Myocyte (in vitro differentiated cells): ENCODE measurements at regions not wholly inside any gene's neighbourhood (a gene's known extent, or its start where the extent isn't known, plus 50 kb on each side); places are given as distances from the start of the nearest gene placed in this dataset.

Source experiments
- DNase-seq: peaks from one replicate; pipeline ENCODE4 v3.0.0-alpha.2; 2012; ENCODE audit warnings: low read depth

- DNase-seq = no peak
These were observed 140.7 kb upstream of the PWP1 start for GRCh38 chr12:107544937-107545336.

GRCh38 chr12:107545737-107546353 lies 139.8 kb upstream of the PWP1 start:
- no peak for DNase-seq

- no peak for DNase-seq
These were observed 138.2 kb upstream of the PWP1 start for GRCh38 chr12:107547389-107547788.

- no peak for DNase-seq
These were observed 135.7 kb upstream of the PWP1 start for GRCh38 chr12:107549651-107550480.

- DNase-seq = no peak
These were observed 134.2 kb upstream of the PWP1 start for GRCh38 chr12:107551434-107551833.

- no peak for DNase-seq
These were observed 133.3 kb upstream of the PWP1 start for GRCh38 chr12:107552263-107552662.

GRCh38 chr12:107553211-107553765 lies 132.3 kb upstream of the PWP1 start:
- DNase-seq = no peak

GRCh38 chr12:107554941-107555340 lies 130.7 kb upstream of the PWP1 start:
- DNase-seq = no peak

GRCh38 chr12:107557026-107557425 lies 128.6 kb upstream of the PWP1 start:
- DNase-seq = no peak

- DNase-seq = no peak
These were observed 128.0 kb upstream of the PWP1 start for GRCh38 chr12:107557589-107558100.

GRCh38 chr12:107558141-107558815 lies 127.3 kb upstream of the PWP1 start:
- no peak for DNase-seq

GRCh38 chr12:107558816-107559382 lies 126.7 kb upstream of the PWP1 start:
- DNase-seq = no peak

GRCh38 chr12:107560165-107560898 lies 125.3 kb upstream of the PWP1 start:
- DNase-seq = peak; percentile 51

GRCh38 chr12:107560899-107561285 lies 124.7 kb upstream of the PWP1 start:
- no peak for DNase-seq

- peak; percentile 46 for DNase-seq
These were observed 120.7 kb upstream of the PWP1 start for GRCh38 chr12:107564946-107565345.

GRCh38 chr12:107565551-107565950 lies 120.0 kb upstream of the PWP1 start:
- DNase-seq = no peak

GRCh38 chr12:107567876-107568619 lies 117.6 kb upstream of the PWP1 start:
- no peak for DNase-seq

- no peak for DNase-seq
These were observed 116.9 kb upstream of the PWP1 start for GRCh38 chr12:107568718-107569117.

- DNase-seq = no peak
These were observed 114.9 kb upstream of the PWP1 start for GRCh38 chr12:107570721-107571120.

GRCh38 chr12:107571492-107571891 lies 114.1 kb upstream of the PWP1 start:
- peak; percentile 46 for DNase-seq
